Umbilical cord (tissue), 1 donor: ENCODE measurements at regions not wholly inside any gene's neighbourhood (a gene's known extent, or its start where the extent isn't known, plus 50 kb on each side); places are given as distances from the start of the nearest gene placed in this dataset.

ENCODE experiments used
- DNase-seq: peaks from one replicate; pipeline ENCODE4 v3.0.0-alpha.2; 2015; ENCODE audit warnings: low spot score

- no peak for DNase-seq
These were observed 75.9 kb downstream of the EDN3 start for GRCh38 chr20:59376109-59376841.

GRCh38 chr20:59376998-59377397 is 76.6 kb downstream of the EDN3 start:
- no peak for DNase-seq

- DNase-seq = no peak
These were observed 77.4 kb downstream of the EDN3 start for GRCh38 chr20:59377842-59378241.

GRCh38 chr20:59378396-59378795 is 78.0 kb downstream of the EDN3 start:
- DNase-seq = no peak

GRCh38 chr20:59378966-59379365 is 78.6 kb downstream of the EDN3 start:
- peak; percentile 50 for DNase-seq

- DNase-seq = no peak
These were observed 81.3 kb downstream of the EDN3 start for GRCh38 chr20:59381689-59382088.

- DNase-seq = no peak
These were observed 81.8 kb downstream of the EDN3 start for GRCh38 chr20:59382157-59382725.

GRCh38 chr20:59382907-59383306 is 82.5 kb downstream of the EDN3 start:
- DNase-seq = no peak

- no peak for DNase-seq
These were observed 84.6 kb downstream of the EDN3 start for GRCh38 chr20:59385038-59385437.

GRCh38 chr20:59385480-59385879 is 85.1 kb downstream of the EDN3 start:
- peak; percentile 43 for DNase-seq

GRCh38 chr20:59386809-59387208 is 86.4 kb downstream of the EDN3 start:
- peak; percentile 37 for DNase-seq

- DNase-seq = no peak
These were observed 87.5 kb downstream of the EDN3 start for GRCh38 chr20:59387891-59388290.

- no peak for DNase-seq
These were observed 88.0 kb downstream of the EDN3 start for GRCh38 chr20:59388402-59388801.

- no peak for DNase-seq
These were observed 90.0 kb downstream of the EDN3 start for GRCh38 chr20:59390437-59390836.

- DNase-seq = no peak
These were observed 91.6 kb downstream of the EDN3 start for GRCh38 chr20:59391975-59392374.

GRCh38 chr20:59392736-59393135 is 92.3 kb downstream of the EDN3 start:
- peak; percentile 35 for DNase-seq

- no peak for DNase-seq
These were observed 92.7 kb downstream of the EDN3 start for GRCh38 chr20:59393142-59393541.

- DNase-seq = no peak
These were observed 95.3 kb downstream of the EDN3 start for GRCh38 chr20:59395729-59396128.

- peak; percentile 33 for DNase-seq
These were observed 98.3 kb downstream of the EDN3 start for GRCh38 chr20:59398537-59399205.

- no peak for DNase-seq
These were observed 99.2 kb downstream of the EDN3 start for GRCh38 chr20:59399426-59400099.

- no peak for DNase-seq
These were observed 100.3 kb downstream of the EDN3 start for GRCh38 chr20:59400708-59401107.

GRCh38 chr20:59402681-59403080 is 102.3 kb downstream of the EDN3 start:
- DNase-seq = peak; percentile 68
